ENCODE measurements at regions not wholly inside any gene's neighbourhood (a gene's known extent, or its start where the extent isn't known, plus 50 kb on each side); places are given as distances from the start of the nearest gene placed in this dataset.

- Histone ChIP-seq H3K36me3 (no peaks in the 10 kb centered on the region), H3K4me3 (no peak overlapping the region), H3K9me3 (no peaks in the 10 kb centered on the region), H3K27ac (no peak overlapping the region), H3K27me3 (no peaks in the 10 kb centered on the region), H3K4me1 (no peaks in the 10 kb centered on the region)
- TF ChIP-seq POLR2A (IDR thresholded peaks at IDR 0.05): no peak
- TF ChIP-seq, protein P1, sequence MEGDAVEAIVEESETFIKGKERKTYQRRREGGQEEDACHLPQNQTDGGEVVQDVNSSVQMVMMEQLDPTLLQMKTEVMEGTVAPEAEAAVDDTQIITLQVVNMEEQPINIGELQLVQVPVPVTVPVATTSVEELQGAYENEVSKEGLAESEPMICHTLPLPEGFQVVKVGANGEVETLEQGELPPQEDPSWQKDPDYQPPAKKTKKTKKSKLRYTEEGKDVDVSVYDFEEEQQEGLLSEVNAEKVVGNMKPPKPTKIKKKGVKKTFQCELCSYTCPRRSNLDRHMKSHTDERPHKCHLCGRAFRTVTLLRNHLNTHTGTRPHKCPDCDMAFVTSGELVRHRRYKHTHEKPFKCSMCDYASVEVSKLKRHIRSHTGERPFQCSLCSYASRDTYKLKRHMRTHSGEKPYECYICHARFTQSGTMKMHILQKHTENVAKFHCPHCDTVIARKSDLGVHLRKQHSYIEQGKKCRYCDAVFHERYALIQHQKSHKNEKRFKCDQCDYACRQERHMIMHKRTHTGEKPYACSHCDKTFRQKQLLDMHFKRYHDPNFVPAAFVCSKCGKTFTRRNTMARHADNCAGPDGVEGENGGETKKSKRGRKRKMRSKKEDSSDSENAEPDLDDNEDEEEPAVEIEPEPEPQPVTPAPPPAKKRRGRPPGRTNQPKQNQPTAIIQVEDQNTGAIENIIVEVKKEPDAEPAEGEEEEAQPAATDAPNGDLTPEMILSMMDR (IDR thresholded peaks at IDR 0.05): no peak
- no peak for DNase-seq
These were observed 185.4 kb downstream of the TTLL7 start for GRCh38 chr1:83813576-83813975.

GRCh38 chr1:83810144-83810543, 188.8 kb downstream of the TTLL7 start:
- no peak for DNase-seq
- no peaks in the 10 kb centered on the region for H3K9me3 ChIP-seq
- H3K27me3 ChIP-seq: no peaks in the 10 kb centered on the region
- H3K4me1 ChIP-seq: no peaks in the 10 kb centered on the region
- no peak overlapping the region for H3K4me3 ChIP-seq
- H3K36me3 ChIP-seq: no peaks in the 10 kb centered on the region
- H3K27ac ChIP-seq: no peak overlapping the region
- TF ChIP-seq, protein P1 (IDR thresholded peaks at IDR 0.05): no peak
- TF ChIP-seq POLR2A (IDR thresholded peaks at IDR 0.05): no peak

- H3K4me1 ChIP-seq: no peaks in the 10 kb centered on the region
- H3K9me3 ChIP-seq: no peaks in the 10 kb centered on the region
- H3K27me3 ChIP-seq: no peaks in the 10 kb centered on the region
- no peak for DNase-seq
- H3K27ac ChIP-seq: no peak overlapping the region
- H3K36me3 ChIP-seq: no peaks in the 10 kb centered on the region
- no peak overlapping the region for H3K4me3 ChIP-seq
- no peak for TF ChIP-seq POLR2A (IDR thresholded peaks at IDR 0.05)
These were observed 190.4 kb downstream of the TTLL7 start for GRCh38 chr1:83808536-83808935.

GRCh38 chr1:83807821-83808220, 191.1 kb downstream of the TTLL7 start:
- Histone ChIP-seq H3K9me3 (no peaks in the 10 kb centered on the region), H3K4me1 (no peaks in the 10 kb centered on the region), H3K27me3 (no peaks in the 10 kb centered on the region), H3K36me3 (no peaks in the 10 kb centered on the region), H3K4me3 (no peak overlapping the region), H3K27ac (no peak overlapping the region)
- DNase-seq: no peak
- no peak for TF ChIP-seq POLR2A (IDR thresholded peaks at IDR 0.05)
- TF ChIP-seq, protein P1 (IDR thresholded peaks at IDR 0.05): no peak

- no peaks in the 10 kb centered on the region for H3K4me1 ChIP-seq
- TF ChIP-seq POLR2A (IDR thresholded peaks at IDR 0.05): no peak
- TF ChIP-seq, protein P1 (IDR thresholded peaks at IDR 0.05): no peak
- no peak overlapping the region for H3K27ac ChIP-seq
- no peaks in the 10 kb centered on the region for H3K9me3 ChIP-seq
- DNase-seq: no peak
- H3K4me3 ChIP-seq: no peak overlapping the region
- no peaks in the 10 kb centered on the region for H3K27me3 ChIP-seq
- no peaks in the 10 kb centered on the region for H3K36me3 ChIP-seq
These were observed 191.7 kb downstream of the TTLL7 start for GRCh38 chr1:83807231-83807630.

- no peaks in the 10 kb centered on the region for H3K36me3 ChIP-seq
- DNase-seq: no peak
- H3K9me3 ChIP-seq: no peaks in the 10 kb centered on the region
- H3K4me1 ChIP-seq: no peaks in the 10 kb centered on the region
- no peak overlapping the region for H3K4me3 ChIP-seq
- no peaks in the 10 kb centered on the region for H3K27me3 ChIP-seq
- H3K27ac ChIP-seq: no peak overlapping the region
- TF ChIP-seq, protein P1 (IDR thresholded peaks at IDR 0.05): no peak
These were observed 193.0 kb downstream of the TTLL7 start for GRCh38 chr1:83805921-83806320.

Measured in Peyer's patch (tissue), 4 donors.